ENCODE measurements at regions not wholly inside any gene's neighbourhood (a gene's known extent, or its start where the extent isn't known, plus 50 kb on each side); places are given as distances from the start of the nearest gene placed in this dataset.
"Not testable (repeated sequence)": the region's sequence is repeated elsewhere in the genome, so short reads cannot be mapped to it uniquely, and the experiment has no call there.

DNA sequence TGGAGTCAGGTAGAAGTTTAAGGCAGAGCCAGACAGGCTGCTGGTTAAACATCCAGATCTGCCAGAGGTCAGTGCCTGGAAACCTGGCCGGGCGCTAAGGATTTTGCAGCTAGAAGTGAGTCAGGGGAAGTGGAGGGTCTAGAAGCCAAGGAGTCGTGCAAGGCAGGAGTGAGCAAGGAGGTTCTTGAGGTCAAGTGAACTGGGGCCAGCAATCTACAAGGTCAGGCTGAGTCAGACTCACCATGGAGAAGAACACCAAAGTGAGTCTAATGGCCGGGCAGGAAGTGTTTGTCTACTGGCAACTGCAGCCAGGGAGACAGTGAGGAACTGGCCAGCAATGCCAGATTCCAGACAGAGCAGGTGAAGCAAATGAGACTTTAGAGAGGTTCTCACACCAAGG is 628.2 kb downstream of the ETNK1 start:
- DNase-seq (ENCODE audit: low spot score), result no peak

DNA sequence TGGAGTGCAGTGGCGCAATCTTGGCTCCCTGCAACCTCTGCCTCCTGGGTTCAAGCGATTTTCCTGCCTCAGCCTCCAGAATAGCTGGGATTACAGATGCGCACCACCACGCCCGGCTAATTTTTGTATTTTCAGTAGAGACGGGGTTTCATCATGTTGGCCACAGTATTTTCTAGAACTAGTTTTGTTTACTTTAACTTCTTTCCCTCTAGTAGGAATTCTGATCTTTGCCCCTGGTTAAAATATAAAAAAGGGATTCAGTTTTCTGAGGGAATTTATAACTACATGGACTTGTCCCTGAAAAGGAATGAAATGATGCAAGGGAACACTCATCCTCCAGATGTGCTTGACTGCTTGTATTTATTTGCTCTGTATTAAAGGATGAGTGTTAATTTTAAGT is 628.9 kb downstream of the ETNK1 start:
- DNase-seq (ENCODE audit: low spot score), result not testable (repeated sequence)

DNA sequence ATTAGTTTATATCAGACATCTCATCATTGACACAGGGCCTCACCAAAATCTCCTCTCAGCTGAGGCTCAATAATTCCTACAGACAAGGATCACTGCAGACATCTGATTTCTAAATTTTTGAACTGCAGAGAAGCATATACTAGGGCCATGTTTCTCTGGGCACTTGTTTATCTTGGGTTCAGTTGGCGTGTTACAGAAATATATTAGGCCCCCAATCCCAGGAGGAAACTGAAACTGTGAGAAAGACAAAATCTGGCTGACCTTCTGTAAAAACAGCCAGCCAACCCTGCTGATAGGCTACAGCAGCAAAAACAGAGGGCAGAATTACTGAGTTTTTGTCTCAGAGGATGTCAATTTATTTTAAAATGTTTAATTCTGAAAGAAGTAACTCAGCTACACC is 634.6 kb downstream of the ETNK1 start:
- no peak for DNase-seq (ENCODE audit: low spot score)

DNA sequence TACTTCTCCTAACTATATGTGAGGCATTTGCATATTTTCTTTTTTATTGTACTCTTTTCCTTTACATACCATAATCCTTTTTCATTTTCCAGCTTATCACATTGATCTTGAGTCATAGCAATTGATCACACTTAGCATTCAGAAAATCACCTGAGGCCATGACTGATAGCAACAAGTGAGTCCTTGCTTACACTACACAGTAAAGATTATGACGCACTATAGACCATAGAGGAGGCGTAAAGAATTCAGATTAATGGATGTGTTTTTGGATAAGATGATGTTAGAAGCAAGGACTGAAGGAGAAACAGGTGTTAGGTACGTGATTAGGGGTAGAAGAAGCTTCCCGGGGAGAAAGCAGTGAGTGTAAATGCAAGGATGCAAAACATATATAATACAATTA is 637.7 kb downstream of the ETNK1 start:
- no peak for DNase-seq (ENCODE audit: low spot score)

DNA sequence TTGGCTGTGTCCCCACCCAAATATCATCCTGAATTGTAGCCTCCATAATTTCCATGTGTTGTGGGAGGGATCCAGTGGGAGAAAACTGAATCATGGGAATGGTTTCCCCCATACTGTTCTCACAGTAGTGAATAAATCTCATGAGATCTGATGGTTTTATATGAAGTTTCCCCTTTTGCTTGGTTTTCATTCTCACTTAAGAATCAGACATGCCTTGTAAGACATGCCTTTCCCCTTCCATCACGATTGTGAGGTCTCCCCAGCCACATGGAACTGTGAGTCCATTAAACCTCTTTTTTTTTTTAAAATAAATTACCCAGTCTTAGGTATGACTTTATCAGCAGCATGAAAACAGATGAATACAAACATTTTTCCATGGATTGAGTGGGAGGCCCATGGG is 652.9 kb downstream of the ETNK1 start:
- no peak for DNase-seq (ENCODE audit: low spot score)

DNA sequence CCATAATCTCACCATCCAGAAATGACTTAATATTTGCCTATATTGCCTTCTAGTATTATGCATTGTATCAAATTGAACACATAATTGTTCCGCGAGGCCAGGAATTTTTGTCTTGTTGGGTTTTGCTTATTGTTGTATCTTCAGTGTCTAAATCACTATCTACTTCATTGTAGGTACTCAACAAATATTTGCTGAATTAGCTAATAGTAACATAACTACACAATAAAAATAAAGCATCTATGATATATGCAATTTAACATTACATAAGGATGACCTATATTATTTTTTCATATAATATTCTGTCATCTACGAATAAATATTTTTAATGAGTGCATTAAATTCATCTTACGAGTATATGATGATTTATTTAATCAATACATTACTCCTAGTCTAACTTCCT is 656.3 kb downstream of the ETNK1 start:
- no peak for DNase-seq (ENCODE audit: low spot score)

DNA sequence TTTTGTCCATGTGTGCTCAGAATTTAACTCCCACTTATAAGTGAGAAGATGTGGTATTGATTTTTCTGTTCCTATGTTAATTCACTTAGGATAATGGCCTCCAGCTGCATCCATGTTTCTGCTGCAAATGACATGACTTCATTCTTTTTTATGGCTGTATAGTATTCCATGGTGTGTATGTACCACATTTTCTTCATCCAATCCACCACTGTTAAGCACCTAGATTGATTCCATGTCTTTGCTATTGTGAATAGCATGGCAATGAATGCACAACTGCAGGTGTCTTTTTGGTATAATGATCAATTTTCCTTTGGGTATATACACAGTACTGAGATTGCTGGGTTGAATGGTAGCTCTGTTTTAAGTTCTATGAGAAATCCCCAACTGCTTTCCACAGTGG is 657.7 kb downstream of the ETNK1 start:
- DNase-seq (ENCODE audit: low spot score), result no peak

DNA sequence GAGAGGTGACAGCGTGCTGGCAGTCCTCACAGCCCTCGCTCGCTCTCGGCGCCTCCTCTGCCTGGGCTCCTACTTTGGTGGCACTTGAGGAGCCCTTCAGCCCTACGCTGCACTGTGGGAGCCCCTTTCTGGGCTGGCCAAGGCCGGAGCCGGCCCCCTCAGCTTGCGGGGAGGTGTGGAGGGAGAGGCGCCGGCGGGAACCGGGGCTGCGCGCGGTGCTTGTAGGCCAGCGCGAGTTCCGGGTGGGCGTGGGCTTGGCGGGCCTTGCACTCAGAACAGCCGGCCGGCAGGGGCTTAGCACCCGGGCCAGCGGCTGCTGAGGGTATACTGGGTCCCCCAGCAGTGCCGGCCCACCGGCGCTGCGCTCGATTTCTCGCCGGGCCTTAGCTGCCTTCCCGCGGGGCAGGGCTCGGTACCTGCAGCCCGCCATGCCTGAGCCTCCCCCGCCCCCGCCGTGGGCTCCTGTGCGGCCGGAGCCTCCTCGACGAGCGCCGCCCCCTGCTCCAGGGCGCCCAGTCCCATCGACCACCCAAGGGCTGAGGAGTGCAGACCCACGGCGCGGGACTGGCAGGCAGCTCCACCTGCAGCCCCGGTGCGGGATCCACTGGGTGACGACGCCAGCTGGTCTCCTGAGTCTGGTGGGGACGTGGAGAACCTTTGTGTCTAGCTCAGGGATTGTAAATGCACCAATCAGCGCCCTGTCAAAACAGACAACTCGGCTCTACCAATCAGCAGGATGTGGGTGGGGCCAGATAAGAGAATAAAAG is 661.0 kb downstream of the ETNK1 start:
- DNase-seq (ENCODE audit: low spot score), result not testable (repeated sequence)

DNA sequence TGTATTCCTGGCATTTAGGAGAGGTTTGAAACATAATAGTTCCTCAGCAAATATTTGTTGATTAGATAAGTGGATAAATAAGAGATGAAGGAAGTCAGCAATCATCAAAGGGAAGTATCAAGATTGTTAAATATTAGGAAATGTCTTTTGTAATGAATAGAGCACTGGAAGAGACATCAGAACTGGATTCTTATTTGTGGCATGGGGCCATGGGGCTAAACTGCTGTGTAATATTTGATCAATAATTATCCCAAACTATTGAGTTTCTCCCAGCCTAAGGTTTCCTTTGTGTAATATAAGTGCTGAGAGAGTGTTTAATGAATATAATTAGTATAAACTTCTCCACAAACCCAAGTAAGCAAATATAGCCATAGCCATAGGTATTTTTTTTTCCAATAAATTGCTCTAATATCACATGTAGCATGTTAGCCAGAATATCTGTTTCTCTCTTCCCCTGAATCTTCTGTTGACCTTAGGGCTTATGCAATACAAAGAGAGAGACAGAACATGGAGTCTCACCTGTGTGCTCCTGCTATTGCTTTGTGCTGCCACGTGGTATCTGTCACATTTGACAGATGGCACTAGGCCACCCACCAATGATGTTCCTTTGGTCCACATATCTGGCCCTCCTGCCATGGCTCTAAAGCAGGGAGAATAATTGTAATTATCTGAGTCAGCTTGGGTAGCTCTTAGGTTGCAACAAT is 658.7 kb downstream of the SOX5 start:
- DNase-seq (ENCODE audit: low spot score), result no peak

DNA sequence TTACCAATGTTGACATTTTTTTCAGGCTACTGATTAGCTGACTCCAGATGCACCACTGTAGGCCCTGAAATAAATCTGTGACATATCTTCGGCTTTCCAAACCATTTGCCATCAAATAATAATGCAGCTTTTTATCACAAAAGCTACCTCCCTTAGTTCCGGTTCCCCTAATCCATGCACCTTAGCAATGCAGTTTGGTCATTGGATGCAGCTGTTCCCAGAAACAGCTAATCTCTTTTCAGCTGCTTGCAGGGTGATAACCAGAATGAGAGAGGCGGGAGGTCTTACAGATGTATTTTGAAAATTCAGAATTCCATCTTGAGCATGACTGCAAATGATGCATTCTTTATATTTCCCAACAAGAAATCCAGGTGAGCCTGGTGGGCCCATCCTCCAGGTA is 646.2 kb downstream of the SOX5 start:
- DNase-seq (ENCODE audit: low spot score), result no peak

DNA sequence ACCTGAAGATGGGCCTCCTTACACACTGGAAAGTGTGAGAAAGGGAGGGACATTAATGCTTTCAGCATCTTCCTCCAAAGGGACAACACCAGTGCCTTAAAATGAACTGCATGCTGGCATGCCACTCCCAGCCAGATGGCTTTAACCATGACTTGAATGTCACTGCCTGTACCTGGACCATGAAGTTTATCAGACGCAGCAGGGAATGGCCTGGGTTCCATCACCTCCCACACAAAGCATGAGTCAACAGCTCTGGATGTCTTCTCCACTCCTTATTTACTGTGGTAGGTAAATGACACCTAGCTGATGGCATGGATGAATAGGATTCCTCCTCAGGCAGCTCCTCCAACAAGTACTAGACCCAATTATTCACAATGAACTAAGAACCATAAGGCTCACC is 645.6 kb downstream of the SOX5 start:
- no peak for DNase-seq (ENCODE audit: low spot score)

DNA sequence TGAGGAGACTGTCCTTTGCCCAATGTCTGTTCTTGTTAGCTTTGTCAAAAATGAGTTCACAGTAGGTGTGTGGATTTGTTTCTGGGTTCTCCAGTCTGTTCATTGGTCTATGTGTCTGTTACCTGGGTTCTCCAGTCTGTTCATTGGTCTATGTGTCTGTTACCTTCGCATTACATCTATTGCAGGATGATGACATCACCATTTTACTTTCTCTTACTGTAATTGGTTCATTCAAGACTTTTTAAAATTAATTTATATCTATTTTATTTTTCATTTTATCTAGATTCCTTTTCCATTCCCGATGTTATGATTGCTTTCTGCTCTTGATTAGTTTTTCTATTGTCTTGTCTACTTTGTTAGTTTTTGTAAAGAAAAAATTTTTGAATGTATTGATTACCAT is 615.5 kb downstream of the SOX5 start:
- no peak for DNase-seq (ENCODE audit: low spot score)

DNA sequence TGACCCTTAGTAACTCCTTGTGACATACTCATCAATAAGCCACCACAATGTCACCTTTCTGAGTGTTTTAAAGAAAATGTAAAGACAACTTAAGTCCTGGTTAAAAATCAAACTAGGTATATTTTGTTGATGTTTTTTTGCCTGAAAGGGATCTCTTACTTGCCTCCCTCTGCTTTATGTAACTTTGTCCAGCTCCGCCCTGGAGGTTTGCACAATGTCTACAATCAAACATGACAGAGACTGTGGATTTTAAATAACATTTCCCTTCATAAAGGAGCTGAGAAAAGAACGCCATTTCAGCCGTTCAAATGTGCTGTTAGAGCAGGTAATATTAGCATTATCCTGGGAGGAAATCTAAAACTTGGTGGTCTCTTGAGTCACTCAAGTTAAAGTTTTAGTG is 613.9 kb downstream of the SOX5 start:
- no peak for DNase-seq (ENCODE audit: low spot score)

DNA sequence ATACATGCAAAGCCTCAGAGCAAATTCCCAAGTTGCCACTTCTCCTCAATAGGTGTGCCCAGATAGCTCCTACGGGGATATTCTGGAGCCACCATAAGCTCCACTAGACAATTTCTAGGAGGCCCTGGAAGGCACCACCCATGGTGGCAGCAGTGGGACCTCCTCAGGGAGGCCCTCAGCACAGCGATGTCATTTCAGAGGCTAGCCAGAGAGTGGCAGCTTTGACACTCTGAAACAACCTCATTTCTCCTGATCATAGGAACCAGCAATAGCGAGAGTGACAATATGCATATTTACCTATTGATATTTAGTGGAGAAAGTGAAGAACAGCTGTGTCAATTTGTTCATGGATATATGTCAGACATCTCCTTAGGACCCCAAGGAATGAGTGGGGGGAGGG is 612.3 kb downstream of the SOX5 start:
- DNase-seq (ENCODE audit: low spot score), result no peak

DNA sequence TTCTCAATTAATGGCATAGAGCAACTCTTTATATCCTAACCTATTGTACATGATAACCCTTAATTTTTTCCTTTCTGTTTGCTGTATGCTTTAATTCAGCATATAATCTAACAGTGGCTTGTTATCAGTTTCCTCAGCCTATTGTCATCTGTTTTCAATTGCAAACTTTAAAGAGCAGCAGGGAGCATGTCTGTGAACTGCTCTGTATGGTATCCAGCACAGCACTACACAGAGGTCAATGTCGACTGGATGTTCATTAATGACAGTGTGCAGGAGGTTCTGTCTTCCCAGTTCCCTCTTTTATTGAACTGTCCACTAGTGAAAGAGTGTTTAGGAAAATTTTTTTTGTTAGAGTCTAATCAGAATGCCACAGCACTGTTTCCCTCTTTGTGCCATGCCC is 609.1 kb downstream of the SOX5 start:
- DNase-seq (ENCODE audit: low spot score), result no peak

DNA sequence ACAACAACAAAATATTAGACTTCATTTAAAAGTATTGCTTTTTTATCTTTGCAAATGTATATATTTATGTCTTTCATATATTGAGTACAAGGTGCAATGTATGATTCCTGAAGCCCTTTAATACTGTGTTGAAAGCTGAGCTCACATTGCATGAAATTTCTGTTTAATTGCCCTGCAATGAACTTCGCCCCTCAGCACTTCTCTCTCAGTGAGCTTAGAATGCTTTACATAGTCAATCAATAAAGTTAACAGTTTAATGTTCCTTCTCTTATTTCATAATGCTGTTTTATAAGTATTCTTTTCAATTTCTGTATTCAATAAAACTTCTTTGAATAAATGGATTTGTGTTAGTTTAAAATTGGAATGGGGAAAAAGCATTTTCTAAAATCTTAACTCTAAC is 607.1 kb downstream of the SOX5 start:
- no peak for DNase-seq (ENCODE audit: low spot score)

DNA sequence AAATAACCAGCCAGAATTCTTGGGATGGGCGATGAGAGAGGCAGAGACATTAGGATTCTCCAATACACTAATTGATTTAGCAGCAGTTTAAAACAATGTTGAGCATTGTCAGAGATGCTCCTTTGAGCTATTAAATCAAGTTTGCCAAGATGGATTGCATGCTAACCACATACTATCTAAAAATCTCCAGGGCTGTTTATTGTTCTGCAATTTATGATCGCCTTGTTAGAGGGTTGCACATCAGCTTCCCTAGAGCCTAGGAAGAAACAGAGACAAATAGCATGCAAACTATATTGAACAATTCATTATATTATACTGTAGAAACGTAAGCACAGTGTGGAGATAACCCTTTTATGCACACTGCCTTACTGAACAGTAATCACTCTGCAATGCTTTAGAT is 599.9 kb downstream of the SOX5 start:
- DNase-seq (ENCODE audit: low spot score), result no peak

DNA sequence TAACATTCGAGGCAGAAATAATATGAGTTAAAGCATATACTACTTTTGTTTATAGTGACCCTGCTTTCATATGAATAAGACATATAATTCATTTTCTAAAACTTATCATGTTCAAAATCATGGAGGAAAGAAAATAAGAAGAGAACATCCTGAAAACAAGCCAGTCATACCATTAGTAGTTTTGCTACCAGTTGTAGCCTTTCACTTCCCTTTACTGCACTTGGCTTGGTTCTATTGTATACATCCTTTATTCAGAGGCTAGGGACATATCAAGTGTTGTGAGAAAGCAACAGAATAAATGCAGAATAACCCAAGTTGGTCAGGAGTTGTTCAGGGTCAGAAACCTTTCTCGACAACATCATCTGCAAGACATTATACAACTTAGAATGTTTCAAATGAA is 598.7 kb downstream of the SOX5 start:
- no peak for DNase-seq (ENCODE audit: low spot score)

DNA sequence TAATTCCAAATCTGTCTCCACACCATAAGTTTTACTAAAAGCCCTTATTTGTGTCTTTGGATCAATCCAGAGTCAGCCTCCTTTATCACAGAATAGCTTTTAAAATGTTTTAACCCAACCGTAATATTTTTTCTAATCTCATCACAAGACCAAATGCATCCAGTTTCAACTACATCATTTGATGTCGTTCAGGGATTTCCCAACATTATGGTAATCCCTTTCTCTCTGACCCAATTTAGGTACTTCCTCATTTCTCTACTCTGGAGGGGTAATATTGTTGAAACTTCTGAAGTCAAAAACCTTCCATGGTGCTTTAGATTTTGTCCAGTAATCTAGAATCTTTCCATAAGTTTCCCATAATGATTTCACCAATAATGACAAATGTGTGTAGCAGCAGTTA is 596.8 kb downstream of the SOX5 start:
- no peak for DNase-seq (ENCODE audit: low spot score)

DNA sequence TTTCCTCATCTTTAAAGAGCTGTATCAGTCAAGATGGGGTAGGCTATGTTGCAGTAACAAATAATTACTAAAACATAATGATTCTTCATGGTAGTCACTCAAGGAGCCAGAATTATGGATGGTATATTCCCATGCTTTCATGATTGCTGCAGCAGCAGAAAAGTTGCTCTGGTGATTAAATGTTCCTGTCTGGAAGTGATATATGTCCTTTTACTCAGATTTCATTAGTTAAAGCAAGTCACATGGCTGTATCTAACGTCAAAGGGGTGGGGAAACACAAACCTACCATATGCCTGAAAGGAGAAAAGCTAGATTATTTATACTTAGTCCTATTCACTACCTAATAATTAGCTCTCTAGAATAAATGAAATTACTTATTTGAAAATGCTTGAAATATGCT is 594.7 kb downstream of the SOX5 start:
- DNase-seq (ENCODE audit: low spot score), result no peak

DNA sequence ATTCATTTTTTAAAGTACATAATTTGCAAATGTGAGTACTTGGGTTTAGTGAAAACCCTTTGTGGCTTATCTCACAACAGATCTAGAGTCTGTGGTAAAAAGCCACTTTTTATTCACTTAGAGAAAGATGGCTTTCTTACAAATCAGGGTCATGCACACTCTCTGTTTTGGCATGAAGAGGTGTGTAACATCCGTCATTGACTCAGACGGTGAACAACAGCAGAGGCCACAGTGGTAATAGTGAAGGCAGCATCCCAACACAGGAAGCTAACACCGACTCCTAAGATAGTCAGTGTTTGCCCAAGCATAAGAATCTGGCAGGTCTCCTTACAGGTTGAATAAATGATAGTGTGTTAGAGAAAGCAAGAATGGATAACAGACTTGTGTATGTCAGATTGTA is 593.0 kb downstream of the SOX5 start:
- no peak for DNase-seq (ENCODE audit: low spot score)

DNA sequence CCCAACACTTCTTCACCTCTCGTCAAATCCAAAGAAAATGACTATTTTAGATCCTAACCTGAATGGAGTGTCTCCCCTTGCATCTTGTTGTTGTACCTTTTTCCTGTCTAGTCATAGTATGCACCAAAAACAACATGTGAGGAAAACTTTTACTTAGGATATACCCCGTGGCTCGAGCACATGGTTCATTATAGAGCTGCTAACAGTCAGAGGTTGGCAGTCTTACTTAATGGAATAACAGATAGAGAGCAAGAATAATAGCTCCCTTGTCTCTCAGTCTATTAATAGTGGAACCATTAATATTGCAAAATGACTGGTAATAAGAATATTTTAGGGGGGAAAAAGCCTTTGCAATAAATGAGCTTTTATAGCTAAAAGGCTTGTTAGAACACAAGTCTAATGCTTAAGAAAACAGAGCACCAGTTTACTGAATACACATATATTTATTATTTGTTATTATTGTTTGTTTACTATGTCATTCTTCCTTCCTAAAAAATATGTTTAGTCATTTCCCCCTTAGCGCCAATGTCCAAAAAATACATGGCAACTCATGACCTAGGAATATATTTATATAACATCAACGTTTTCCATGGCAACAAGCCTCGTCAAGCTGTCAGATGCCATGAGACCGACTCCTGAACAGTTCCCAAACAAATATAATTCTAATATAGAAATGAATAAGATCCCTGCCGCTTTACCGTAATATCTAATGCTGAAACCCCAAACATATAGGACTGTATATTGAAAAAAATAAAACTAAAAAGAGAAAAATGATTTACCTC is 592.4 kb downstream of the SOX5 start:
- DNase-seq (ENCODE audit: low spot score), result no peak

Data from hematopoietic multipotent progenitor cell treated with erythropoietin and hydrocortisone succinate and interleukin-3 and kit ligand, for 15 days (in vitro differentiated cells).